CMK (cell line): ENCODE measurements at regions not wholly inside any gene's neighbourhood (a gene's known extent, or its start where the extent isn't known, plus 50 kb on each side); places are given as distances from the start of the nearest gene placed in this dataset.
"Not testable (repeated sequence)": the region's sequence is repeated elsewhere in the genome, so short reads cannot be mapped to it uniquely, and the experiment has no call there.

Source experiments
- DNase-seq: peaks from one replicate; pipeline ENCODE4 v3.0.0-alpha.2; 2010; ENCODE audit warnings: low read depth

GRCh38 chr3:17891139-17891856, 148.9 kb upstream of the TBC1D5 start:
- DNase-seq = no peak

- no peak for DNase-seq
These were observed 143.6 kb upstream of the TBC1D5 start for GRCh38 chr3:17885986-17886385.

GRCh38 chr3:17882981-17883380, 140.6 kb upstream of the TBC1D5 start:
- DNase-seq = no peak

- DNase-seq = no peak
These were observed 134.9 kb upstream of the TBC1D5 start for GRCh38 chr3:17877299-17877698.

- no peak for DNase-seq
These were observed 132.2 kb upstream of the TBC1D5 start for GRCh38 chr3:17874636-17875035.

GRCh38 chr3:17872457-17872856, 130.0 kb upstream of the TBC1D5 start:
- DNase-seq = no peak

GRCh38 chr3:17865631-17866030, 123.2 kb upstream of the TBC1D5 start:
- no peak for DNase-seq

GRCh38 chr3:17861476-17861875, 119.0 kb upstream of the TBC1D5 start:
- no peak for DNase-seq

GRCh38 chr3:17860840-17861471, 118.5 kb upstream of the TBC1D5 start:
- DNase-seq = not testable (repeated sequence)

- no peak for DNase-seq
These were observed 109.8 kb upstream of the TBC1D5 start for GRCh38 chr3:17852217-17852616.

- no peak for DNase-seq
These were observed 108.0 kb upstream of the TBC1D5 start for GRCh38 chr3:17850448-17850847.

GRCh38 chr3:17848102-17848501, 105.7 kb upstream of the TBC1D5 start:
- no peak for DNase-seq

GRCh38 chr3:17847156-17847555, 104.7 kb upstream of the TBC1D5 start:
- no peak for DNase-seq

- no peak for DNase-seq
These were observed 104.0 kb upstream of the TBC1D5 start for GRCh38 chr3:17846466-17846865.

GRCh38 chr3:17845026-17845812, 102.8 kb upstream of the TBC1D5 start:
- DNase-seq = no peak

GRCh38 chr3:17844236-17844635, 101.8 kb upstream of the TBC1D5 start:
- no peak for DNase-seq

- peak; percentile 46 for DNase-seq
These were observed 98.9 kb upstream of the TBC1D5 start for GRCh38 chr3:17841190-17841828.

GRCh38 chr3:17840651-17841050, 98.2 kb upstream of the TBC1D5 start:
- DNase-seq = no peak

- DNase-seq = no peak
These were observed 97.7 kb upstream of the TBC1D5 start for GRCh38 chr3:17840126-17840525.

- DNase-seq = no peak
These were observed 94.5 kb upstream of the TBC1D5 start for GRCh38 chr3:17836919-17837318.

GRCh38 chr3:17836092-17836491, 93.7 kb upstream of the TBC1D5 start:
- no peak for DNase-seq

GRCh38 chr3:17833786-17834559, 91.5 kb upstream of the TBC1D5 start:
- no peak for DNase-seq
